Stimulated activated CD8-positive, alpha-beta memory T cell treated with anti-CD3 and anti-CD28 coated beads, Interleukin-2, amount 100 ng/mL, for 1 hour (primary cell): ENCODE measurements at regions not wholly inside any gene's neighbourhood (a gene's known extent, or its start where the extent isn't known, plus 50 kb on each side); places are given as distances from the start of the nearest gene placed in this dataset.
"Not testable (repeated sequence)": the region's sequence is repeated elsewhere in the genome, so short reads cannot be mapped to it uniquely, and the experiment has no call there.

Source experiments
- DNase-seq, 2 donors: peaks; one replicate each; pipeline ENCODE4 v3.0.0-alpha.2; 2020; ENCODE audit warnings: low read depth in 2 of 2

- DNase-seq: no peak
Observed at GRCh38 chr10:4162571-4163286, 377.7 kb upstream of the KLF6 start.

GRCh38 chr10:4159173-4159572 lies 374.2 kb upstream of the KLF6 start:
- DNase-seq: no peak

GRCh38 chr10:4154191-4154715 lies 369.2 kb upstream of the KLF6 start:
- DNase-seq: no peak

- no peak for DNase-seq
Observed at GRCh38 chr10:4151466-4151865, 366.5 kb upstream of the KLF6 start.

GRCh38 chr10:4150676-4151075 lies 365.7 kb upstream of the KLF6 start:
- DNase-seq: no peak

- DNase-seq: not testable (repeated sequence)
Observed at GRCh38 chr10:4149460-4149859, 364.5 kb upstream of the KLF6 start.

- DNase-seq: no peak
Observed at GRCh38 chr10:4147245-4147644, 362.2 kb upstream of the KLF6 start.

GRCh38 chr10:4144817-4145216 lies 359.8 kb upstream of the KLF6 start:
- no peak for DNase-seq

GRCh38 chr10:4141471-4141870 lies 356.5 kb upstream of the KLF6 start:
- DNase-seq: no peak

GRCh38 chr10:4138146-4138721 lies 353.2 kb upstream of the KLF6 start:
- DNase-seq: no peak

GRCh38 chr10:4137299-4137698 lies 352.3 kb upstream of the KLF6 start:
- DNase-seq: no peak

GRCh38 chr10:4136121-4136520 lies 351.1 kb upstream of the KLF6 start:
- no peak for DNase-seq

GRCh38 chr10:4132216-4132556 lies 347.2 kb upstream of the KLF6 start:
- no peak for DNase-seq

- DNase-seq: no peak
Observed at GRCh38 chr10:4131407-4132215, 346.6 kb upstream of the KLF6 start.

GRCh38 chr10:4130685-4131084 lies 345.7 kb upstream of the KLF6 start:
- DNase-seq: no peak

GRCh38 chr10:4129866-4130477 lies 345.0 kb upstream of the KLF6 start:
- no peak for DNase-seq

- DNase-seq: no peak
Observed at GRCh38 chr10:4127518-4128315, 342.7 kb upstream of the KLF6 start.

GRCh38 chr10:4125776-4126175 lies 340.8 kb upstream of the KLF6 start:
- DNase-seq: no peak

- no peak for DNase-seq
Observed at GRCh38 chr10:4121502-4122380, 336.7 kb upstream of the KLF6 start.

GRCh38 chr10:4120096-4120853 lies 335.3 kb upstream of the KLF6 start:
- DNase-seq: no peak
